PC-9 (cell line): ENCODE measurements at regions not wholly inside any gene's neighbourhood (a gene's known extent, or its start where the extent isn't known, plus 50 kb on each side); places are given as distances from the start of the nearest gene placed in this dataset.

ENCODE experiments used
- EZH2 ChIP-seq: fragments of 200-600 bp; sonication (generic); IDR thresholded peaks from 2 replicates; pipeline ENCODE4 v1.8.0; 2017; ENCODE audit warnings: antibody characterized with exemption, low read depth
- TF ChIP-seq, protein P1 (sequence below): fragments of 200-600 bp; sonication (generic); conservative IDR thresholded peaks from 2 replicates; pipeline ENCODE4 v1.6.1; 2017; ENCODE audit warnings: mixed run types, antibody characterized with exemption, mild to moderate bottlenecking, moderate library complexity

DNA sequence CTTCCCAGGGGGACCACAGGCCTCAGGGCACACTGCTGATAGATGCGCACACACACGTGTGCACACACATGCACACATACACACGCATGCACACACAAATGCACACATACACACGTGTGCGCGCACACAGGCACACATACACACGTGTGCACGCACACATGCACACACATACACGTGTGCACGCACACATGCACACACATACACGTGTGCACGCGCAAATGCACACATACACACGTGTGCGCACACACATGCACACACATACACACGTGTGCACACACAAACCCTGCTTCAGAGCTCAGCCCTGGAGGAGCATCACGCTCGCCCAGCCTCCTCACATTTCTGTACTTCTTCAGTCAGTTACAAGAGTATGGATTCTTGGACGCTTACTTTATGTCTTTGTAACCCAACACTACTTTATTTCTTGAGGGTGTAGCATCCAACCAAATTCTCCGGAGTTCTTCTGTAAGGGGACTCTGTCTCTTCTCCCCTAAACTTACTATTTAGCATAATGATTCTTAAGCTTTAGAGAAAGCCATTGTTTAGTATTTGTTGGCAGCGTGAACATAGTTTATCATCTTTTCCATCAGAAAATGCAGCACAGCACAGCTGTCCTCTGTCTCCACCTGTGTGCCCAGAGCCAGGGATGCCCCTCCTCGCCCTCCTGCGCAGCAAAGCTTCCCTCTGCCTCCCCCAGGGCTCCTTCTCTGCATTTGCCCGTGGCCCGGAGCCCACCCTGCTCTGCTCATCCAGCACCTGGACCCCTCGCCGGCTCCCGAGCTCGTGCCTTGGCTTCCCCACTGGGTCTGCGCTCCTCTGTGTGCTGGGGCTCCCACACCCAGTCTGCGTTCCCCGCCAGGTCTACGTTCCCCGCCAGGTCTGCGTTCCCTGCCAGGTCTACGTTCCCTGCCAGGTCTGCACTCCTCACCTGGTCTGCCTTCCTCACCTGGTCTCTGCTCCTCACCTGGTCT lies 74.4 kb upstream of the CTDP1 start:
- TF ChIP-seq, protein P1, sequence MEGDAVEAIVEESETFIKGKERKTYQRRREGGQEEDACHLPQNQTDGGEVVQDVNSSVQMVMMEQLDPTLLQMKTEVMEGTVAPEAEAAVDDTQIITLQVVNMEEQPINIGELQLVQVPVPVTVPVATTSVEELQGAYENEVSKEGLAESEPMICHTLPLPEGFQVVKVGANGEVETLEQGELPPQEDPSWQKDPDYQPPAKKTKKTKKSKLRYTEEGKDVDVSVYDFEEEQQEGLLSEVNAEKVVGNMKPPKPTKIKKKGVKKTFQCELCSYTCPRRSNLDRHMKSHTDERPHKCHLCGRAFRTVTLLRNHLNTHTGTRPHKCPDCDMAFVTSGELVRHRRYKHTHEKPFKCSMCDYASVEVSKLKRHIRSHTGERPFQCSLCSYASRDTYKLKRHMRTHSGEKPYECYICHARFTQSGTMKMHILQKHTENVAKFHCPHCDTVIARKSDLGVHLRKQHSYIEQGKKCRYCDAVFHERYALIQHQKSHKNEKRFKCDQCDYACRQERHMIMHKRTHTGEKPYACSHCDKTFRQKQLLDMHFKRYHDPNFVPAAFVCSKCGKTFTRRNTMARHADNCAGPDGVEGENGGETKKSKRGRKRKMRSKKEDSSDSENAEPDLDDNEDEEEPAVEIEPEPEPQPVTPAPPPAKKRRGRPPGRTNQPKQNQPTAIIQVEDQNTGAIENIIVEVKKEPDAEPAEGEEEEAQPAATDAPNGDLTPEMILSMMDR = no peak
- no peak for TF ChIP-seq EZH2
